ENCODE measurements at regions not wholly inside any gene's neighbourhood (a gene's known extent, or its start where the extent isn't known, plus 50 kb on each side); places are given as distances from the start of the nearest gene placed in this dataset.

DNA sequence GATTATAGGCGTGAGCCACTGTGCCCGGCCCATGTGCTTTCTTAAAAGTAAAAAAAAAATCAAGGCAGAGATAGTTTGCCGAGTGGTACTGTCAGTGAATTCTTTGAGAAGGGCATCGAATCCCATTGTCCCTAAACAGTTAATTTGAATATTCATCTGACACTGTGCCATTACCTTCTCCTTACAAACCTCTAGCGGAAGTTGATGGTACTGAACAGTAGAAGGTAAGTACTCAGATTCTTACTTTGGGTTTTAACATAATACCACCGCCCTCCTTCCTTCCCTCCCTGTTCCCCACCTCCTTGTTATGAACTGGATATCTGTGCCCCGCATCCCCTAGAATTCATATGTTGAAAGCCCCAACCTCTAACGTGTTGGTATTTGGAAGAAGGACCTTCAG, 58.2 kb upstream of the CLMP start:
- no peak for FAIRE-seq

DNA sequence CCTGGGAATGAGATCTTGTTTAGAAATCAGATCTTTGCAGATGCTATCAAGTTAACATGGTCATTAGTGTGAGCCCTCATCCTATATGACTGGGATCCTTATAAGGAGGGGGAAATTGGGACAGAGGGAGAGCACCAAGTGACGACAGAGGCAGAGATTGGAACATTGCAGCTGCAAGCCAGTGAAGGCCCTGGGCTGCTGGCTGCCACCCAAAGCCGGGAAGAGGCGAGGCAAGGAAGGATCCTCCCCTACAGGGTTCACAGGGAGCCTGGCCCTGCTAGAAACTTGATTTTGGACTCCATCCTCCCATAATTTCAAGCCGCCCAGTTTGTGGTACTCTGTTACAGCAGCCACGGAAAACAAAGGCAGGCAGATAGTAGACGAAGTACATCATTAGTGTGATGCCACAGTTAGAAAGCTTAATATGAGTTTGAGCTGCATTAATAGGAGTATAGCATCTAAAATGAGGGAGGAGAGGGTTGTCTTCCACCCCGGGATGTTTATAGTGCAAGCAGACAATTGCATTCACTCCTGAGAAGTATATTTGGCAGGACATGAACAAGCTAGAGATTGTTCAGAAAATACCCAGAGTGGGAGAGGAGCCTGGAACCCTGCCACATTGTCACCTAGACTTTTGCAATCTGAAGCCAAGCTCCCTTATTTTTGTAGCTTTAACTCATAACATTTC, 56.8 kb upstream of the CLMP start:
- no peak for FAIRE-seq

DNA sequence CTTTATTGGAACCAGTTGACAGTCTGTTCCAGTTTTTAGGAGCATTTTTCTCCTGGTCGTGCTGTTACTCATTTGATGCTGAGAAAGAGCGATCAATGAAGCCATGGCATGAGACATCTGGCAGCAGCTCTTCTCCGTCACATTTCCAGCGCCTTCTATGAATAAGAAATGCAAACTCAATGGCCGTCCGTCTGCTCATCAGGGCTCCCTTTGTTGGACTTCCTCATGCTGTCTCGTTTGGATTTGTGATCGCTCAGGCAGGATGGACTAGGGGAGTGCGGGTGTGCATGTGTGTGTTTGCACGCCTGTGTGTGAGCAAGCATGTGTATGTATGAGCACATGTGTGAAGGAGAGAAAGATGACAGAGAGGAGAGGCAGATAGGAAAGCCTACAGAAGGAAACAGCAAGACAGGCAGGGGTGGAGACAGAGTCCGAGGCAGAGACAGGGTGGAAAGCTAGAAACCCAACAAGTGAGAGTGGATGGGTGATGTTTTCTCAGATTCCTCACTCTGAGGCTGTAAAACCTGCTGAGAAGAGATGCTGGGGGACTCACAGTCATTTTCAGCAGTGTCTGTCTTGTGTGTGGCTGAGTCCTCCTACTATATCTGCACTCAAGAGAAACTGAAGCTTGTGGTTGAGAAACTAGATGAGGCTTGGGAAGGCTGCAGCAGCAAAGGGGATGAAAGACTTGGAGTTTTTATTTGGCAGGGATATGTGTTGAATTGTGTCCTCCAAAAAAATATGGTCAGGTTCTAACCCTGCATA, 56.0 kb upstream of the CLMP start:
- no peak for FAIRE-seq

DNA sequence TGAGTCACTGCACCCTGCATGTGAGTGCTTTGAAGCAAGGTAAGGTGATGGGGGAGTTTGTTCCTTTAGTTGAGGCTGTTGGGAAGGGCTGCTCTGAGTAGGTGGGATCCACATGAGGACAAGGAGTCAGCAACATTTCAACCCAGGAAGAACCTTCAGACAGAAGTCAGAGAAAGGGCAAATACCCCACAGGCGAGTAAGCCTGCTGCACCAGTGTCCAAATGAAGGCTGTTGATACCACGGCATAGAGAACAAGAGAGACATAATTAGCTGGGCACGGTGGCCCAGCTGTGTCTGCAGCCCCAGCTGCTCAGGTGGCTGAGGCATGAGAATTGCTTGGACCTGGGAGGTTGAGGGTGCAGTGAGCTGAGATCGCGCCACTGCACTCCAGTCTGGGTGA, 54.3 kb upstream of the CLMP start:
- FAIRE-seq: no peak

DNA sequence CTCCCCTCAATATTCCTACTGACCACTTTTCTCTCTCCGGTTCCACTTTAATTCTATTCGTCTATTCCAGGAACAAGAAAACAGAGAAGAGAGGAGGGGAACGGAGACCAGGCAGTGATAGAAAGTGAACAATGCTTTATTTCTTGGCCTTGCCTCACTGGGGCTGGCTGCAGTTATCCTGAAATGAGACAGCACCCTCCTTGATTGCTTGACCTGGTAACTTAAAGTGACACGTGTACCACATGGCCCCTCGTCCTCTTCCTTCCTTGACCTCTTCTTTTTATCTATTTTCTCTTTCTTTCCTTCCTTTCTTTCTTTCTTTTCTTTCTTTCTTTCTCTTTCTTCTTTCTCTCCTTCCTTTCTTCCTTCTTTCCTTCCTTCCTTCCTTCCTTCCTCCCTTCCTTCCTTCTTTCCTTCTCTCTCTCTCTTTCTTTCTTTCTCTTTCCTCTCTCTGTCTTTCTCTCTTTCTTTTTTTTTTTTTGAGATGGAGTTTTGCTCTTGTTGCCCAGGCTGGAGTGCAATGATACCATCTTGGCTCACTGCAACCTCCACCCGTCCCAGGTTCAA, 52.8 kb upstream of the CLMP start:
- no peak for FAIRE-seq

DNA sequence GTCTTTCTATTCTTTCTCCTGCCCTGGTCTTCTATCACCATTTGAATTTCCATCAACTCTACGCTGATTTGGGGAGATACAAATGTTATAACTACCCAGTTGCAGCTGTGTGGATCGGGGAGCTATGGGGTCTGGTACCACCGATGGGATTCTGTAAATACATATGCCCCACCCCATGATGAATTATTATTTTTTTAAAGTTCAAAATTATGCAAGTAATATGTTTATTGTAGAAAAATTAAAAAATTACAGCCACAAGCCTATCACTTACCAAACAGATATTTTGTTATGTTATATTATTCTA, 52.4 kb upstream of the CLMP start:
- no peak for FAIRE-seq

DNA sequence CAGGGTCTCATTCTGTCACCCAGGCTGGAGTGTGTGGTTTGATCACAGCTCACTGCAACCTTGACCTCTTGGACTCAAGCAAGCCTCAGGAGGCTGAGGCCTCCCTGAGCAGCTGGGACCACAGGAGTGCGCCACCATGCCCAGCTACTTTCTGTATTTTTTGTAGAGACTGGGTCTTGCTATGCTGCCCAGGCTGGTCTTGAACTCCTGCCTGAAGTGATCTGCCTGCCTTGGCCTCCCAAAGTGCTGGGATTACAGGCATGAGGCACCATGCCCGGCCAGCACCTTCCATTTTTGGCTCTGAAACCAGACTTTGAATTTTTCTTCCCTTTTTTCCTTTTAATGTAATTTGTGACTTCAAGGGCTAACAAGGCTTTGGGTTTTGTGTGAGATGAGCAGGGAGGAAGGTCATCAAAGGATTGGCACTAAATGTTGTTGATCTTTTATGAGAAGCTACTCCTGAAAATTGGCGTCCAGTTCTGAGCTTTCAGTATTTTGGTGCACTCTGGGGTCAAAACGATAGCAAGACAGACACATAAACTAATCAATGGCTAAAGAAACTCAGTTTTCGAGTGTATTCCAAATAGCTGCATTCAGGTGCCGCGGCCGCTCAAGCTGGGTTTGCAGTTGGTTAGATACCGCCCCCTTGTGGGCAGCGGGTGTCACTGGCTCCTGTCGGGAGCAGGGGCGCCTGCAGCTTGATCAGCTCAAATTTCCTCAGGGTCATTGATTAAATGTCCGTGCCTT, 51.9 kb upstream of the CLMP start:
- FAIRE-seq: peak; percentile 80

DNA sequence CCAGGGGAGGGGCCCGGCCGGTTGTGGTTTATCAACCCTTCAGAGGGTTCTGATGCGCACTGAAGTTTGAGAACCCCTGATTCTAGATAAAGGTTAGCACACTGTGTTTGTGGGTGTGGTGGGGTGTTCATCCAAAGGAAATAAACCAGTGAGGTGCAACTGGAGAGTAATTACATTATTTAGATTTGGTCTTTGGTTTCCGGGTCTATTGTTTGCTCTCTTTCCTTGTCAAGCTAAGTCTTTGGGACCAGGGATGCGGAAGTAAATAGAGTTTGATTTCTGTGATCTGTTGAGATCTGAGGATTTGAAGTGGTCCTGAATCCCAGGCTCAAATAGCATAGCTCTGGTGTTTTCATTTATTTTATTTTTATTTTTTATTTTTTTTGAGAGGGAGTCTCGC, 50.5 kb upstream of the CLMP start:
- FAIRE-seq: no peak

Measured in A204.1 (cell line).